ENCODE measurements at regions not wholly inside any gene's neighbourhood (a gene's known extent, or its start where the extent isn't known, plus 50 kb on each side); places are given as distances from the start of the nearest gene placed in this dataset.

- no peak for DNase-seq
Observed at GRCh38 chr7:139561-140243, 52.7 kb upstream of the FAM20C start.

DNA sequence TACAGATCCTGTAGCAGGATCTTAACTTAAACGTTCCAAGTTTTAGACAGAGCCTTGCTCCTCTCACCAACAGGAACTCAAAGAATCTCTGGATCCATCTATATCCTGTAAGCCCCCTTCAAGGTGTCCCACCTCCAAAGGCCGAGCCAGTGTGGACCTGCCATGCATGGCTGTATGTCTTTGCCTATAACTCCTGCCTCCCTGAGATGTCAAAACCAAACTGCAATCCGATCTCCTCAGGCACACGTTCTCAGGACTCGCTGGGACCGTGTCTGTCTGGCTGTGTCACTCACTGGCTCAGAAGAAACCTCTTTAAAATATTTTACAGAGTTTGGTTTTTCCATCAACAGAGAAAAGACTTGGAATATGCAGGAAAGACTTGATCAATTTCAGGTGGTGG is 51.4 kb upstream of the FAM20C start:
- no peak for DNase-seq

DNA sequence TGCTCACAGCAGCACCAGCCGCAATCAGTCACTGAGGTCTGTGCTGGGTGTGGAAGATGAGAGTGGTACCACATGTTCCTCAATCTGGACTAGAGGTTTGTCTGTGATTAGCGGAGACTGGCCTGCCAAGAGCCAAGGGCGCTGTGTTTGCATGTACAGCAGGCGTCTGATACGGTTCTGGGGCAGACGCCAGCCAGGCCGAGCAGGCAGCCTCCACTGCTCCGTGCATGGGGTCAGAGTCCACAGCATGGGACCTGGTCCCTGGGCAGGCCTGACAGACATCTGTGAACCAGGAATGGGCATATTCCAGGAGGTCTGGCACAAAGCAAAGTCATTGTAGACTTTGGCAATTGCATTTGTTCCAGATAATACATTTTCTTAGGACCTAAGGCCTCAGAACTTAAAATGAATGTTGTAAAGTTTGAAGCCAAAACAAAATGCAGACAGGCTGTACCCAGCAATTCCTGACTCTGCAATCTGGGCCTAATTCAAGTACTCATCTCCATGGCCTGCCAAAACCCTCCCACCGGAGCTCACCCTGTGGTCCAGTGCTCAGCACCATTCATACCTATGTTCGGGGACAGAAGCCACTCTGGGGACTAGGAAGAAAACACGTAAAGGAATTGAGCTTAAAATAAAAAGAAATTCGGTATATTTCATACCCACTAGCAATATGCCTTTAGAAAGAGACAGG is 50.0 kb upstream of the FAM20C start:
- no peak for DNase-seq

Data from activated CD4-positive, CD25-positive, alpha-beta regulatory T cell treated with anti-CD3 and anti-CD28 coated beads, Interleukin-2, amount 50 U/mL, for 72 hours (primary cell).